ENCODE measurements at regions not wholly inside any gene's neighbourhood (a gene's known extent, or its start where the extent isn't known, plus 50 kb on each side); places are given as distances from the start of the nearest gene placed in this dataset.
"Not testable (repeated sequence)": the region's sequence is repeated elsewhere in the genome, so short reads cannot be mapped to it uniquely, and the experiment has no call there.

DNA sequence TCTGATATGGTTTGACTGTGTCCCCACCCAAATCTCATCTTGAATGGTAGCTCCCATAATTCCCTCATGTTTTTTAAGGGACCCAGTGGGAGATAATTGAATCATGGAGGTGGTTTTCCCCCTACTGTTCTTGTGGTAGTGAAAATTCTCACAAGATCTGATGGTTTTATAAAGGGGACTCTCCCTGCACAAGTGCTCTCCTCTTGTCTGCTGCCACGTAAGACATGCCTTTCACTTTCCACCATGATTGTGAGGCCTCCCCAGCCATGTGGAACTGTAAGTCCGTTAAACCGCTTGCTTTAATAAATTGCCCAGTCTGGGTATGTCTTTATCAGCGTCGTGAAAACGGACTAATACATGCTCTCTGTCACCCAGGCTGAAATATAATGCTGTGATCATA lies 200.9 kb upstream of the SLIT2 start:
- no peak for DNase-seq (ENCODE audit: low read depth in 2 of 2)

DNA sequence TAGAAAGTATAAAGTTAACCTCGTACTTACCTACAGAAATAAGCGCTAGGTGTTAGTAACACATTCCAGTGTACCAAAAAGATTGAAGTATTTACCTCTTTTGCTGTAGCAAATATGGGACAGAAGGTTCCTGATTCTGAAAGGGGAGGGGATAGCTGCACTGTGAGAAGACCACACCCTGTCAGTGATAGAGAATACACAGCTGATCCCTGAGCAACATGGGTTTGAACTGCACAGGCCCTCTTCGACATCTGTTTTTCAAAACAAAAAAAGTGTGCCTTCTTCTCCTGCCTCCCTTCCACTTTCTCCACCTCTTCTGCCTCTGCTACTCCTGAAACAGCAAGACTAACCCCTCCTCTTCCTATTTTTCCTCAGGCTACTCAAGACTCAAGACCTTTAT lies 201.8 kb upstream of the SLIT2 start:
- no peak for DNase-seq (ENCODE audit: low read depth in 2 of 2)

DNA sequence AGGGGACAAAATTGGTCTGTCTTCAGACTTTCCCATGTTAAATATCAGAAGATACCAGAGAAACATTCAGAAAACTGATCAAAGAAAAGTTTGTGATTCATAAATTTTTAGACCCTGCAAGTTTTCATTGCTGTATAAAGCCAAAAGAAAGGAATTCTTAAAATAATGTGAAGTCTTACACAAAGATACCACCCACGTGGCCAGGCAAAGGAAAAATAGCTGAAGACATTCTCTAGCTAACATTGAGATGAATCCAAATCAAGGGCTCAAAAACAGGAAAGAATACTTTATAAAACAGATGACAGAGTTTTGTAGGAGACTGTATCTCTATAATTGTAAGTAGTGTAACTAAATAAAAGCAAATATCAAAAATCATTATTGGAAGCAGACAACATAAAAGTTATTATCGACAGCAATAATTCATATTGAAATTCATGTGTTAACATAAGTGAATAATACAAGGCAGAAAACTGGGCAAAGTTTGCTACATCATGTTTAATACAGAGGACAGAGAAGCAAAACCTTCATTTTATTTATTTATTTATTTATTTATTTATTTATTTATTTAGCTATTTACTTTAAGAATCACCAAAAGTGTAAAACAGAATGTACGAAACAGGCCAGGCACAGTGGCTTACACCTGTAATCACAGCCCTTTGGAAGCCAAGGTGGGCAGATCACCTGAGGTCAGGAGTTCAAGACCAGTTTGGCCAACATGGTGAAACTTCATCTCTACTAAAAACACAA lies 204.6 kb upstream of the SLIT2 start:
- peak; percentile 37 to 47 for DNase-seq (ENCODE audit: low read depth in 2 of 2)

DNA sequence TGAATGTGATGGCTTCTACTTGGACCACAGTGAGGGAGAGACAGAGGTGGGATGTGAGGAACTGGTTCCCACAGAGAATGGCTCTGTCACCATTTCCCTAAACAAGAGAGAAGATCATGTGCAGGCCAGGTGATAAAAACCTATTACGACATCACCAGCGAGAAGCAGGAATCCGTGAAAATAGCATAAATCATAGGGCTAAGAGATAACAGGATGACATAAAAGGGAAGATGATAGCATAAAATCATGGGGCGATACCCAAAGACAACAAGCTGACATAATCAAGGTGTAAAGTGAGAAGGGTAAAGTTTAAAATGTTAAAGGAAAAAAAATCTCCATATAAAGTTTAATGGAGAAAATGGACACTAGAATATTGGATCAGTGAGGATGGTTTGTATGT lies 205.5 kb upstream of the SLIT2 start:
- no peak for DNase-seq (ENCODE audit: low read depth in 2 of 2)

DNA sequence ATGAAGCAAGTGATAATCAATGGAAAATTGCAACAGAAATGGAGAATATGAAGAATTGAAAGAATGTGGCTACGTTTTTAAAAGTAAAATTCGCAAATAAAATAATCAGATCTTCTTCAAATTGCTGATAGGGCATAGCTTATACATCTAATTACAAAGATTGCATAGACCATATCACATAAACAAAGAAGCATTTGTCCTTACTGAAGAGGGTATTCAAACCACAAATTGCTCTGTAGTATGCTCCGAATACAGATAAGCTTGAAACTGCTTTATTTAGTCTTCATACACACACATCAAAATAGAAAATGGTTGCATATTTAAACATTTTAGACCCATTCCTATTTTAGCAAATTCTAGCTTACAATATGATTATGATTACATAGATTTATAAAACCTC lies 206.7 kb upstream of the SLIT2 start:
- DNase-seq (ENCODE audit: low read depth in 2 of 2) = no peak

DNA sequence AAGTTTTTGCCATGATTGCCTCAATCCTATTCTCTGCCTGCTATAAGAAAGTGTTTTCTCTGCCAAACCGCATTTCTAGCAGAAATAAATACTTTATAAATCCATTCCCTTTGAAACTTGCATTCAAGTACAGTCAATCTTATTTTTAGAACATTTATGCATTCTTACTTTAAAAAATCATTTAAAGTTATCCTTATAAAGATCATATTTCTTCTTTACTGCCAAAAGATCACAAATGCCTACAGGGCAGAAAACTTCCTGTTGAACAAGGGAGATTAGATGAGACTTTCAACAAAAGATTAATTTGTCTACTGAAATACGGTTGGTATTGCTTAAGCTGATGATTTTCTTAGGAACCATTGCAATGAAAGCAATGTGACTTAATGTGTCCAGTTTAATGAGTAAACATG lies 207.2 kb upstream of the SLIT2 start:
- peak; percentile 57 to 61 for DNase-seq (ENCODE audit: low read depth in 2 of 2)

DNA sequence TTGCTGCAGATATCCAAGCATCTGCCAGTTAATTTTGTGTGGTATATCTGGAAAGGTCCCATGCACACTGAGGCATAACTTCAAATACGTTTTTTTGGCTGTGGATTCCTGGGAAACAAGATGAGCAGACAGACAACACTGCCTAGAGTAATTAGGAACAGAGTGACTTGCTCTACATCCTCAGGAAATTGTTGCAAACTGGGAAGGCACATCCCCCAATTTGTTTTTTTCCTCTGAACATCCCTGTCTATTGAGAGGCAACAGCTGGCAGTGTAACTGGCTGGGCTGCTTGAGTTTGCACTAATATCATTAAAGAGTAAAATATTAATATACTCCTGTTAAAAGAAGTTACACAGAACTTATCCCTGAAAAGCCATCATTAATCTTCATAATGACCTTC lies 207.7 kb upstream of the SLIT2 start:
- peak in 1 of 2 experiments; percentile 28 for DNase-seq (ENCODE audit: low read depth in 2 of 2)

DNA sequence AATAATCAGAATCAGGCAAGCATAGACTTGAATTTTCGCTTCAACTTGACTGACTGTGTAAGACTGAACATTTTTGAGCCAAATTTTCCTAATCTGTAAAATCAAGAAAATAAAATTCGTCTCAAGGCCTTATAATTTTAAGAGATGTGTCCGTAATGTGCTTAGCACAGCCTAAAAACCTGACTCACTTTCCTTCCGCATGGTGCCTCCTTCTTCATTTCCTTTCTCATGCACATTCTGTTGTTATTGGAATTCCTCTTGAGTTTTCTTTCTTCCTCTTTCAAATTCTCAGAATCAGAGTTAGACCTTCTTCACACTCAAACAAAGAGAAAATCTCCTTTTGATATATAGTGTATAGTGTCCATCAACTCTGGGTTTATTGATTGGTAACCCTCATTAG lies 208.9 kb upstream of the SLIT2 start:
- no peak for DNase-seq (ENCODE audit: low read depth in 2 of 2)

DNA sequence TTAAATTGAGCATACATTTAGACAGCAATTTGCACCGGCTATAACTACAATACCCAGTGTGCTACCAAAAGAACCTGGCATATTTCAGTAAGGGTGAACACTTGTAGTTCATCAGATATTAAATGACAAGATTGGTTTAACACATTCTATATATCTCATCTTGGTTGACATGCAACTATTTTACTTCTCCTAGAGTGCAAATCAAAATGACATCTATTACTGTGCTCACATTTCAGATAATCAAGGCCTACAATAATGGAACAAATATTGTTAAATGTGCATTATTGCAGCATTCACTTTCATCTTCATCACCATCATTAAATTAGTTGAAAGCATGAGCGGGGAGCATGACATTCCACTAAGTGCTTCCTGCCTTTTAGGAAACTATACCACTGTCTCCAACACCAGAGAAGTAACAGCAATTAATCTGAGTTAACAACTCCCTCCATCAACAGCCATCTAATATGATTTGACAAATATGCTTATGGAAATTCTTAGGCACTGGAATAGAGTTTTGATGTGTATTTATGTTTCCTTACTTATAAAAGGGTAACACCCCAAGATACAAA lies 209.8 kb upstream of the SLIT2 start:
- DNase-seq (ENCODE audit: low read depth in 2 of 2) = no peak

DNA sequence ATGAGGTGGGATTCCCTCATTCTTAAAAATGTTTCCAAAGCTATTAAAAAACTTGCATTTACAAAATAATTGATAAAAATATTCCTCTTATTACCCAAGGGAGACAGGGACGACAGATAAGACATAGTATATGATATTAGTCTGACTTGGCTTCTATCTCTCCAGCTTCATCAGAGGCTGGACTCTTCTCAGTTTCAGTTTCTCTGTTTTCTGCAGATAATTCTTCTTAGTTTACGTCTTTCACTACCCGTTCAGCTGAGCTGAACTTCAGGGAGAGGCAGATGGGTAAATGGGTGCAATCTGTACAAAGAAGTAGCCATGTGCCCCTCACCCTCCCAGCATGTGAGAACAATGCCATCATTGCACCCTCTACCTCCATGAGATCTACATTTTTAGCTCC lies 214.0 kb upstream of the SLIT2 start:
- no peak for DNase-seq (ENCODE audit: low read depth in 2 of 2)

DNA sequence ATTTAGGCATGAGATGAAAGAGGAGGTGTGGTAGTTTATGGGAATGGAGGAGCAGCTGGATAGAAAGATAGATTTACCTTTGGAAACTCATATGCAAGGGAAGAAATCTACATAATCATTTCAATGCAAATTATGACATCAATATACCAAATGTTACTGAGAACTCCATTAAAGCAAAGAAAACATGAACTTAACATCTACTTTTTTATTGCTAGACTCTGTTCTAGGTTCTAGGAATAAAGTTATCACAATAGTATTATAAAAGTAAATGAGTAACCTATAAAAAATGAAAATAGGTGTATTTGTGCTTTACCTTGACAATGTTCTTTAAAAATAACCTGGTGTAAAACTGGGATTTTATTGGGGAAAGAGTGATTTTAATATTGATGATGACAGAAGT lies 221.6 kb upstream of the SLIT2 start:
- DNase-seq (ENCODE audit: low read depth in 2 of 2) = no peak

DNA sequence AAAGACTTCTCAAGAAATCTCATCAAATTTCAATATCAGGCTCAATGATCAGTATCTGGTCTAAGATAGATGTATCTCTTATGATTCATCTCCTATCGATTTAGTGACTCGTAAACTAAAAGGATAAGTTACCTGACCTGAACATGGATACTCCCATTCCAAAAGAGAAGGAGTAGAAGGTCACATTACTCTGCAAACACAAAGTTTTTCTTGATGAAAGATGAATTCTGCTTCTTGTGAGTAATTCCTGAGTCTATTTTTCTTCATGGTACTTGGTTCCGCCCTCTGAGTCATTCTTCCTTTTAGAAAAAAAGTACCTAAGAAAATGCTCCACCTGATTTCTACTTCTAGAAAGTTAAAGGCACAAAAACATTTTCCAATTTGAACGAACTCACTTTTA lies 223.1 kb upstream of the SLIT2 start:
- no peak for DNase-seq (ENCODE audit: low read depth in 2 of 2)

DNA sequence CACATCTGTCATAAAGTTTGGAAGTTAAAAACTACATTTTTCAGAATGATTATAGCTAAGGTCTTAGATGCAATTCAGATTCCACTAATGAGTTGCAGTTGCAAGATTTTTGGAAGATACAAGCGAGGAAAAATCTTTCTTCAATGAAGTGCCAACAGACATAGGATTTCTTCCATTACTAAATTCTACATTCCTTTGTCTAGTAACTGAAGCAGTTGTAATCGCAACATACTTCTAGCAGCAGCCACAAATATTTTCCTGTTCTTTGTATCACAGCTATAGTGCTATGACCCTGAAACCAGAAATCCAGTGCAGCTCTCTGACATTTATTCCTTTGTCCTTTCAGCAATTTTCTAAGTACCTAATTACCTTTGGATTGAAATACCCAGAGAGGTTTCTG lies 225.2 kb upstream of the SLIT2 start:
- DNase-seq (ENCODE audit: low read depth in 2 of 2) = peak; percentile 61 to 62

DNA sequence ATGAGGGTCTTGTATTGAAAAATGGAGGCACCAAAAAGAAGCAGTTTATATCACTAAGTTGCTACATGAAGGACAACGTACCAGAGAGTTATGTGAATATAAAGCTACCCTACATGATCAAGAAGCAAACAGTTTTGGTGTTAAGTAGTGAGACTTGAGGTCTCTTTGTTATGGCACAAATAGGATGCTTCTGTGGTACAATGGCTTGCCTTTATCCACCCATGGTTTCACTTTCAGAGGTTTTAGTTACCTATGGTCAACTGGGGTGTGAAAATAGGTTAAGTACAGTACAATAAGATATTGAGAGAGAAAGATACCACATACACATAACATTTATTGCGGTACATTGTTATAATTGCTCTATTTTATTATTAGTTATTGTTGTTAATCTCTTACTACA lies 229.2 kb upstream of the SLIT2 start:
- DNase-seq (ENCODE audit: low read depth in 2 of 2) = no peak

DNA sequence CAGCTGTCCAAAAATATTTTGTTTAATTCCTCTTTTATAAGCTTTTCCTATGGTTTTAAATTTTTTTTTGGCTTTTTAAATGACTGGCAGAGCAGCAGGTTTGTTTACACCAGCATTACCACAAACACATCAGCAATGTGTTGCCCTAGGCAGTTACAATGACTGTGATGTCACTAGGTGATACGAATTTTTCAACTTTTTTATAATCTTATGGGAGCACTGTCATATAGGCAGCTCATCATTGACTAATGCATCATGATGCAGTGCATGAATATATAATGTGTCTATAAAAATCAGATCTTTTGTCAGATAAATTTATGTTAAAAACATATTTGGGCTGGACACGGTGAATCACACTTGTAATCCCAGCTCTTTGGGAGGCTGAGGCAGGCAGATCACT lies 231.6 kb upstream of the SLIT2 start:
- no peak for DNase-seq (ENCODE audit: low read depth in 2 of 2)

DNA sequence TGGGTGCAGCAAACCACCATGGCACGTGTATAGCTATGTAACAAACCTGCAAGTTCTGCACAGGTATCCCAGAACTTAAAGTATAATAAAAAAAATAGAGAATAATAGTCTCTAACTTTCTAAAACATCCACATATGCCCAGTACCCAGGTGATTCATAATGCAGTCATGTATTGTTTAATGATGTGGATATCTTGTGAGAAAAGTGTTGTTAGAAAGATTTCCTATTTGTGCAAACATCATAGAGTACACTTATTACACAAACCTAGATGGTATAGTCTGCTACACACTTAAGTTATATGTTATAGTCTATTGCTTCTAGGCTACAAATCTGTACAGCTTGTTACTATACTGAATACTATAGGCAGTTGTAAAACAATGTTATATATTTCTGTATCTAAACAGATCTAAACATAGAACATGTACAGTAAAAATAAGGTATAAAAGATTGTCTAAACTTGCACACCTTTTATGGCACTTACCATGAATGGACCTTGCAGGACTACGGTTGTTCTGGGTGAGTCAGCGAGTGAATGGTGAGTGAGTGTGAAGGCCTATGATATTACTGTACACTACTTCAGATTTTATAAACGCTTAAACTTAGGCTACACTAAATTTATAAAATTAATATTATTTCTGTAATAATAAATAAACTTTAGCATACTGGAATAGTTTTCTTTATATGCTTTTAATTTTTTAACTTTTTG lies 232.2 kb upstream of the SLIT2 start:
- DNase-seq (ENCODE audit: low read depth in 2 of 2) = no peak

DNA sequence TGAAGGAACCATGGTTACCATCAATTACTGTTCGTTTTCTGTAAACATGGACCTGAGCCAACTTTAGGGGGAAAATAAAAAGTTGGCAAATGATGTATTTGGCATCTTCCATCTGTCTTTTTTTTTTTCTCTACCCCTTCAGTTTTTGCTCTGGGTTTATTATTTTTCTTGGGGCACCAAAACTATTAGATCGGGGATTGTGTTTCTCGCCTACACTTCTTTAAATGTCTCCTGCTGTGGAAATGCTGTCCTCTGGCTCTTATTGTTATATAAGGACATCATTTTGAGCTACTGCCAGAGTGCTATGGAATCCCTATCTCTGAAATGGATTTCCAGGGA lies 234.0 kb upstream of the SLIT2 start:
- no peak for DNase-seq (ENCODE audit: low read depth in 2 of 2)

DNA sequence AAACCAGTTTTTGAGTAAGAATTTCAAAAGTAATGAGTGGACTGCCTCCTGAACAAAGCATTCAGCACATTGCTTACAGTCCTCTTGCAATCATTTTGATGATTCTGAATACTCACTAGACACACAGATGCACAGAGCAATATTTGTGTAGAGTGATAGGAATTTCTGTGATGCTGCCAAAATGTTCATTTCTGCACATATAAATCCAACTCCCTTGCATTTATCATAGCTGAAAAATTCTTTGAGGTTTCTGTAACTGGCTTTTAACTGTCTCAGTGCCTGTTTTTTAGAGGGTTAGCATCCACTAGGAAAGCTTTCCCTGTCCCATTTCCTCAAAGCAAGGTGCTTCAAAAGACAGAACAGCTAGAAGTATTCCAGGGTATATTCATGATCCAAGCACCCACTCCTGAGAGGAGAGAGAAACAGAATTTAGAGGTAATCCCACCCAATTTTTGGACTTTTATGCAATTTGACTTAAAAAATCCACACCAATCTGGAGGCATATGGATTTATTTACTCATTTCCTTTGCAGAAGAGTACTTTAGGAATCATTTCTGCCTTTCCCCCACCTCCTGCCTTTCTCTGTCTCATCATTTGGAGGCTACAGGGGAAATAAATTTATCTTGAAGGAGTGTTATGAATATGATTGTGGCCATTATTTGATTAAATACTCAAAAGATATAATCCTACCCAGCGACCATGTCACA lies 234.5 kb upstream of the SLIT2 start:
- peak; percentile 94 for DNase-seq (ENCODE audit: low read depth in 2 of 2)

DNA sequence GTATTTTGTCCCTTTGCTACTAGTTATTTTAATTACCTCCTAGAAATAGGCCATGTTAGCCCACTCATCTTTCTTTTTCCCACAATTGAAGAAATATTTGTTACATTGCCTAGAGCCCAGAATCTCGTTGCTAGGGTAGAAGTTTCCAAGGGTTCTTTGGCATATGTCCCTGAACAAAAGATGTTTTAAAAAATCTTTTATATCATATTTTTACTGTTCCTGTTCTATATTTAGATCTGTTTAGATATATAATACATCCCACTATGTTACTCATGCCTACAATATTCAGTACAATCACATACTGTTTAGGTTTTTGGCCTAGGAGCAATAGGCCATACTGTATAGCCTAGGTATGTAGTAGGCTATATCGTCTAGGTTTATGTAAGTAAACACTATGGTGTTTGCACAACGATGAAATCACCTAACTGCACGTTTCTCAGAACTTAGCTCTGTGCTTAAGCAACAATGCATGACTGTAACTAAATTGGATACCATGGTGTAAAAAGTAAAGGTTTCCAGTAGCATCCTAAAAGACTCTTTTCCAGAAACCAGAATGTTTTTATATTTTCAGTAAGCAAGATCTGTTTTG lies 236.0 kb upstream of the SLIT2 start:
- no peak for DNase-seq (ENCODE audit: low read depth in 2 of 2)

DNA sequence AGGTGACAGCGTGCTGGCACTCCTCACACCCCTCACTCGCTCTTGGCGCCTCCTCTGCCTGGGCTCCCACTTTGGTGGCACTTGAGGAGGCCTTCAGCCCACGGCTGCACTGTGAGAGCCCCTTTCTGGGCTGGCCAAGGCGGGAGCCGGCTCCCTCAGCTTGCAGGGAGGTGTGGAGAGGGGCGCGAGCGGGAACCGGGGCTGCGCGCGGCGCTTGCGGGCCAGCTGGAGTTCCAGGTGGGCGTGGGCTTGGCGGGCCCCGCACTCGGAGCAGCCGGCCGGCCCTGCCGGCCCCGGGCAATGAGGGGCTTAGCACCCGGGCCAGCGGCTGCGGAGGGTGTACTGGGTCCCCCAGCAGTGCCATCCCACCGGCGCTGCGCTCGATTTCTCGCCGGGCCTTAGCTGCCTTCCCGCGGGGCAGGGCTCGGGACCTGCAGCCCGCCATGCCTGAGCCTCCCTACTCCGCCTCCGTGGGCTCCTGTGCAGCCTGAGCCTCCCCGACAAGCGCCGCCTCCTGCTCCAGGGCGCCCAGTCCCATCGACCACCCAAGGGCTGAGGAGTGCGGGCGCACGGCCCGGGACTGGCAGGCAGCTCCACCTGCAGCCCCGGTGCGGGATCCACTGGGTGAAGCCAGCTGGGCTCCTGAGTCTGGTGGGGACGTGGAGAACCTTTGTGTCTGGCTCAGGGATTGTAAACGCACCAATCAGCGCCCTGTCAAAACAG lies 247.7 kb upstream of the SLIT2 start:
- not testable (repeated sequence) for DNase-seq (ENCODE audit: low read depth in 2 of 2)

DNA sequence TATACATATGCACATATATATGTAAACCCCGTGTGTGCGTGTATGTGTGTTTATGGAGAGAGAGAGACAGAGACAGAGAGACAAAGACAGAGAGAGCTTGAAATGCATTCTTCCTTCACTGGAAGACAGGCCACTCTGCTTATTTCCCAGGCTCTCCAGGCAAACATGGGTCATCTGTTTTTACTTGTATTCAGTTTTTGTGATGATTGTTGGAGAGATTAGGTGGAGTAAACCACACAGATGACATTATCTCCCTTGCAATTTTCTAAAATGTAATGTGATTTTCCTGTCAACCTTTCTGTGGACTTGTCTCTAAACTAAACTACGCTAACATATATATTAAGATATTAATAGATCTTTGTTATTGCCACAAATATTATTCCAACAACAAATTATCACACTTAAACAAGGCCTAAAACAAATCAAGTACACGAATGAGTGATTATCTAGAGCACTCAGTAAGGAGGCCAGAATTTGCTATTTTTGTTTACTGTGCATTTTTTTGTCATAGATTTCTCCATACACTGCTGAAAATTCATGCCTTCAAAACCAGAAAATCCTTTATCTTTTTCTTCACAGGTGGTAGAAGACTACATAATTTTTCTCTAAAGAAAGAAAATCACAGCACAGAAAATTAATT lies 251.8 kb upstream of the SLIT2 start:
- no peak for DNase-seq (ENCODE audit: low read depth in 2 of 2)
